Neural cell (in vitro differentiated cells): ENCODE measurements at regions not wholly inside any gene's neighbourhood (a gene's known extent, or its start where the extent isn't known, plus 50 kb on each side); places are given as distances from the start of the nearest gene placed in this dataset.

Source experiments
- H2AFZ ChIP-seq: fragments of 200-600, 300-800 bp; sonication (generic), shearing (Covaris generic); 2 replicates; pipeline ENCODE4 v1.6.0; 2014; ENCODE audit warnings: low read depth, mild to moderate bottlenecking, antibody characterized with exemption, low read length, moderate library complexity
- H3F3A ChIP-seq: fragments of 200-600 bp; shearing (Covaris generic); 2 replicates; pipeline ENCODE4 v1.6.1; 2016; ENCODE audit warnings: mild to moderate bottlenecking, moderate library complexity, mixed read lengths, antibody characterized with exemption, low read length; ENCODE audit not compliant: insufficient read depth, poor library complexity, severe bottlenecking
- H3K27ac ChIP-seq: fragments of 200-600, 300-800 bp; sonication (generic), shearing (Covaris generic); 2 replicates; pipeline ENCODE4 v1.5.1; 2014; ENCODE audit warnings: mild to moderate bottlenecking, low read length, moderate library complexity
- H3K27me3 ChIP-seq: fragments of 300-800, 200-600 bp; sonication (generic), shearing (Covaris generic); 2 replicates; pipeline ENCODE4 v1.6.0; 2014; ENCODE audit warnings: mild to moderate bottlenecking, low read depth, low read length, moderate library complexity; ENCODE audit not compliant: insufficient read depth
- H3K36me3 ChIP-seq: fragments of 300-800, 200-600 bp; sonication (generic), shearing (Covaris generic); 2 replicates; pipeline ENCODE4 v1.5.1; 2014; ENCODE audit warnings: mild to moderate bottlenecking, antibody characterized with exemption, low read length, moderate library complexity; ENCODE audit not compliant: insufficient read depth
- H3K4me2 ChIP-seq: fragments of 300-800, 200-600 bp; sonication (generic), shearing (Covaris generic); 2 replicates; pipeline ENCODE4 v1.6.0; 2014; ENCODE audit warnings: mild to moderate bottlenecking, low read length
- H3K4me3 ChIP-seq: fragments of 300-800, 200-600 bp; sonication (generic), shearing (Covaris generic); 2 replicates; pipeline ENCODE4 v1.5.1; 2014; ENCODE audit warnings: mild to moderate bottlenecking, low read length, moderate library complexity
- H3K79me2 ChIP-seq: fragments of 200-600 bp; shearing (Covaris generic); replicated peaks from 2 replicates; pipeline ENCODE4 v1.6.0; 2014; ENCODE audit warnings: mild to moderate bottlenecking, low read length, moderate library complexity; ENCODE audit not compliant: insufficient read depth
- H3K9ac ChIP-seq: fragments of 300-800, 200-600 bp; sonication (generic), shearing (Covaris generic); 2 replicates; pipeline ENCODE4 v1.6.1; 2016; ENCODE audit warnings: mild to moderate bottlenecking, low read length, mixed read lengths
- H3K9me2 ChIP-seq: fragments of 200-600 bp; shearing (Covaris generic); 2 replicates; pipeline ENCODE4 v1.6.1; 2016; ENCODE audit warnings: mild to moderate bottlenecking, low read length, mixed read lengths; ENCODE audit not compliant: insufficient read depth
- H3K9me3 ChIP-seq: fragments of 200-600, 300-800 bp; sonication (generic), shearing (Covaris generic); 2 replicates; pipeline ENCODE4 v1.6.1; 2016; ENCODE audit warnings: mild to moderate bottlenecking, mixed run types, low read length, moderate library complexity, mixed read lengths
- H4K20me1 ChIP-seq: fragments of 200-600 bp; shearing (Covaris generic); 2 replicates; pipeline ENCODE4 v1.6.1; 2016; ENCODE audit warnings: mild to moderate bottlenecking, mixed run types; ENCODE audit not compliant: insufficient read depth
- EP300 ChIP-seq: fragments of 450-650 bp; conservative IDR thresholded peaks from 2 replicates; pipeline ENCODE4 v1.6.1; 2014; ENCODE audit warnings: antibody characterized with exemption, mild to moderate bottlenecking, moderate library complexity; ENCODE audit not compliant: poor library complexity, severe bottlenecking
- EZH2 ChIP-seq: fragments of 200-600, 300-800 bp; shearing (Covaris generic), sonication (generic); IDR thresholded peaks from 2 replicates; pipeline ENCODE4 v1.6.1; 2014; ENCODE audit warnings: antibody characterized with exemption, low read length, borderline replicate concordance, mild to moderate bottlenecking; ENCODE audit not compliant: insufficient read depth, poor library complexity, severe bottlenecking
- MXI1 ChIP-seq: fragments of 450-650 bp; conservative IDR thresholded peaks from 2 replicates; pipeline ENCODE4 v1.6.1; 2014; ENCODE audit warnings: antibody characterized with exemption, mild to moderate bottlenecking; ENCODE audit not compliant: poor library complexity, severe bottlenecking
- POLR2AphosphoS5 ChIP-seq: IDR thresholded peaks from 2 replicates; pipeline ENCODE4 v1.6.1; 2012
- RAD21 ChIP-seq: fragments of 450-650 bp; conservative IDR thresholded peaks from 2 replicates; pipeline ENCODE4 v1.6.1; 2014; ENCODE audit warnings: antibody characterized with exemption, mild to moderate bottlenecking, moderate library complexity
- SMC3 ChIP-seq: fragments of 450-650 bp; conservative IDR thresholded peaks from 2 replicates; pipeline ENCODE4 v1.6.1; 2014; ENCODE audit warnings: antibody characterized with exemption, mild to moderate bottlenecking, moderate library complexity; ENCODE audit not compliant: poor library complexity
- TAF1 ChIP-seq: IDR thresholded peaks from 2 replicates; pipeline ENCODE4 v1.6.1; 2012; ENCODE audit warnings: low read depth
- TF ChIP-seq, protein P1 (sequence below): IDR thresholded peaks from 2 replicates; pipeline ENCODE4 v1.6.1; 2012; ENCODE audit warnings: borderline replicate concordance
- TF ChIP-seq, protein P2 (sequence below): fragments of 450-650 bp; IDR thresholded peaks from 2 replicates; pipeline ENCODE4 v1.5.1; 2014; ENCODE audit warnings: antibody characterized with exemption, mild to moderate bottlenecking, moderate library complexity; ENCODE audit not compliant: poor library complexity, severe bottlenecking

DNA sequence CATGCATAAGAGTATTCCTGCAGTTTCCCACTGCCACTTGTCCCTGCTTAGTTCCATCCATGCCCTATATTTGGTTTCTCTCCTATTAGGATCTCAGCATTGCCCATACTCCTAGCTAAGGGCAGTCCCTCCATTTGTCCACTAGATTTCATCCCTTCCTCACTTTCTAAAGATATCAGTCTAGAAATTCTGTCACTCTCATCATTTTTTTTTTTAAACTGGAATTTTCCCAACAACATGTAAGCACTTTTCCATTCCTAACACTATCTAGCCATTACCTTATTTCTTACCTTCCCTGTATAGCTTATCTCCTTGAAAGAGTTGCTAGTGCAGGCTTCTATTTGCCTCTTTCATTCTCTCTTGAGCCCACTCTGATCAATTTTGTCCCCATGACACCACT is 312.2 kb downstream of the BTBD3 start:
- Histone ChIP-seq H3K36me3 (no peaks in the 10 kb centered on the region), H4K20me1 (no peaks in the 10 kb centered on the region), H3K4me3 (no peak overlapping the region), H3K4me2 (no peak overlapping the region), H3K27ac (no peak overlapping the region), H3K9me2 (no peaks in the 10 kb centered on the region), H2AFZ (no peak overlapping the region), H3K9me3 (no peaks in the 10 kb centered on the region), H3K9ac (no peak overlapping the region), H3K79me2 (no peaks in the 10 kb centered on the region), H3K27me3 (no peaks in the 10 kb centered on the region), H3F3A (no peaks in the 10 kb centered on the region)
- TF ChIP-seq, protein P1, sequence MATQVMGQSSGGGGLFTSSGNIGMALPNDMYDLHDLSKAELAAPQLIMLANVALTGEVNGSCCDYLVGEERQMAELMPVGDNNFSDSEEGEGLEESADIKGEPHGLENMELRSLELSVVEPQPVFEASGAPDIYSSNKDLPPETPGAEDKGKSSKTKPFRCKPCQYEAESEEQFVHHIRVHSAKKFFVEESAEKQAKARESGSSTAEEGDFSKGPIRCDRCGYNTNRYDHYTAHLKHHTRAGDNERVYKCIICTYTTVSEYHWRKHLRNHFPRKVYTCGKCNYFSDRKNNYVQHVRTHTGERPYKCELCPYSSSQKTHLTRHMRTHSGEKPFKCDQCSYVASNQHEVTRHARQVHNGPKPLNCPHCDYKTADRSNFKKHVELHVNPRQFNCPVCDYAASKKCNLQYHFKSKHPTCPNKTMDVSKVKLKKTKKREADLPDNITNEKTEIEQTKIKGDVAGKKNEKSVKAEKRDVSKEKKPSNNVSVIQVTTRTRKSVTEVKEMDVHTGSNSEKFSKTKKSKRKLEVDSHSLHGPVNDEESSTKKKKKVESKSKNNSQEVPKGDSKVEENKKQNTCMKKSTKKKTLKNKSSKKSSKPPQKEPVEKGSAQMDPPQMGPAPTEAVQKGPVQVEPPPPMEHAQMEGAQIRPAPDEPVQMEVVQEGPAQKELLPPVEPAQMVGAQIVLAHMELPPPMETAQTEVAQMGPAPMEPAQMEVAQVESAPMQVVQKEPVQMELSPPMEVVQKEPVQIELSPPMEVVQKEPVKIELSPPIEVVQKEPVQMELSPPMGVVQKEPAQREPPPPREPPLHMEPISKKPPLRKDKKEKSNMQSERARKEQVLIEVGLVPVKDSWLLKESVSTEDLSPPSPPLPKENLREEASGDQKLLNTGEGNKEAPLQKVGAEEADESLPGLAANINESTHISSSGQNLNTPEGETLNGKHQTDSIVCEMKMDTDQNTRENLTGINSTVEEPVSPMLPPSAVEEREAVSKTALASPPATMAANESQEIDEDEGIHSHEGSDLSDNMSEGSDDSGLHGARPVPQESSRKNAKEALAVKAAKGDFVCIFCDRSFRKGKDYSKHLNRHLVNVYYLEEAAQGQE: no peak
- TF ChIP-seq POLR2AphosphoS5: no peak
- TF ChIP-seq RAD21: no peak
- TF ChIP-seq EZH2: no peak
- TF ChIP-seq, protein P2, sequence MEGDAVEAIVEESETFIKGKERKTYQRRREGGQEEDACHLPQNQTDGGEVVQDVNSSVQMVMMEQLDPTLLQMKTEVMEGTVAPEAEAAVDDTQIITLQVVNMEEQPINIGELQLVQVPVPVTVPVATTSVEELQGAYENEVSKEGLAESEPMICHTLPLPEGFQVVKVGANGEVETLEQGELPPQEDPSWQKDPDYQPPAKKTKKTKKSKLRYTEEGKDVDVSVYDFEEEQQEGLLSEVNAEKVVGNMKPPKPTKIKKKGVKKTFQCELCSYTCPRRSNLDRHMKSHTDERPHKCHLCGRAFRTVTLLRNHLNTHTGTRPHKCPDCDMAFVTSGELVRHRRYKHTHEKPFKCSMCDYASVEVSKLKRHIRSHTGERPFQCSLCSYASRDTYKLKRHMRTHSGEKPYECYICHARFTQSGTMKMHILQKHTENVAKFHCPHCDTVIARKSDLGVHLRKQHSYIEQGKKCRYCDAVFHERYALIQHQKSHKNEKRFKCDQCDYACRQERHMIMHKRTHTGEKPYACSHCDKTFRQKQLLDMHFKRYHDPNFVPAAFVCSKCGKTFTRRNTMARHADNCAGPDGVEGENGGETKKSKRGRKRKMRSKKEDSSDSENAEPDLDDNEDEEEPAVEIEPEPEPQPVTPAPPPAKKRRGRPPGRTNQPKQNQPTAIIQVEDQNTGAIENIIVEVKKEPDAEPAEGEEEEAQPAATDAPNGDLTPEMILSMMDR: no peak
- TF ChIP-seq SMC3: no peak

DNA sequence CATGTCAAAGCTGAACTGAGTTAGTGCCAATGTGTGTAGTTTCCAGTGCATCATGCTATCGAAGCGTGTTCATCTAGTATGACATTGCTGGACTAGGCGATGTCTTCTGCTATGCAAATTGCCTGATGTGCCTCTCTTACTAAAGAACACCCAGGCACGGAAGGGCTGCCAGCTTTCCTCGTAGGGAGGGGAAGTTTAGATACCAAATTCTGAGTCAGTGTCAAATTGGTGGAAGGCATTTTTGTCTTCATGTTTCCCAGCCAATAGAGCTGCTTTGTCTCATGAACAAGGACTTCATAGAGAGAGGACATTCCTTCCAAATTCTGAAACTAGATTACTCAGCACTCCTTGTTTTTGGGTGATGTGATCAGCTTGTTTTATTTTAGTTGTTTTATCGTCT is 320.1 kb downstream of the BTBD3 start:
- H4K20me1 ChIP-seq: no peaks in the 10 kb centered on the region
- H3K4me2 ChIP-seq: no peak overlapping the region
- no peaks in the 10 kb centered on the region for H3K27me3 ChIP-seq
- no peak overlapping the region for H3K9ac ChIP-seq
- no peaks in the 10 kb centered on the region for H3F3A ChIP-seq
- no peak overlapping the region for H3K4me3 ChIP-seq
- no peaks in the 10 kb centered on the region for H3K79me2 ChIP-seq
- no peaks in the 10 kb centered on the region for H3K36me3 ChIP-seq
- TF ChIP-seq TAF1 (no peak), EZH2 (no peak), RAD21 (no peak), EP300 (no peak), POLR2AphosphoS5 (no peak), SMC3 (no peak), MXI1 (no peak)
- TF ChIP-seq, protein P1: no peak
- TF ChIP-seq, protein P2: no peak
- H3K9me2 ChIP-seq: no peaks in the 10 kb centered on the region
- no peaks in the 10 kb centered on the region for H3K9me3 ChIP-seq
- H2AFZ ChIP-seq: no peak overlapping the region
- H3K27ac ChIP-seq: no peak overlapping the region
